DND-41 (cell line): ENCODE measurements at regions not wholly inside any gene's neighbourhood (a gene's known extent, or its start where the extent isn't known, plus 50 kb on each side); places are given as distances from the start of the nearest gene placed in this dataset.

ENCODE experiments used
- ATAC-seq: fragments of 200-7000 bp; cut with Tn5 transposase; 3 replicates; pipeline ENCODE4 v1.9.1; 2021; ENCODE audit warnings: low read depth; ENCODE audit not compliant: insufficient read depth
- DNase-seq: peaks from one replicate; pipeline ENCODE4 v3.0.0-alpha.2; 2020
- H2AFZ ChIP-seq: 2 replicates; pipeline ENCODE4 v1.6.0; 2012; ENCODE audit warnings: low read depth, low read length
- H3K27ac ChIP-seq: 2 replicates; pipeline ENCODE4 v1.5.1; 2012; ENCODE audit warnings: low read length, inconsistent platforms
- H3K27me3 ChIP-seq: fragments of 200-600 bp; sonication (generic); 2 replicates; pipeline ENCODE4 v1.6.0; 2012; ENCODE audit warnings: low read length, mild to moderate bottlenecking, inconsistent platforms; ENCODE audit not compliant: insufficient read depth, poor library complexity
- H3K36me3 ChIP-seq: 2 replicates; pipeline ENCODE4 v1.5.1; 2012; ENCODE audit warnings: low read length, inconsistent platforms; ENCODE audit not compliant: insufficient read depth
- H3K4me1 ChIP-seq: 2 replicates; pipeline ENCODE4 v1.5.1; 2012; ENCODE audit warnings: mild to moderate bottlenecking, low read length; ENCODE audit not compliant: insufficient read depth
- H3K4me2 ChIP-seq: 2 replicates; pipeline ENCODE4 v1.6.0; 2012; ENCODE audit warnings: mild to moderate bottlenecking, moderate library complexity, low read length, inconsistent platforms; ENCODE audit not compliant: insufficient read depth
- H3K4me3 ChIP-seq, 2 experiments: fragments of 200-600 bp in 1 of 2; shearing (Covaris generic) in 1 of 2; 2 replicates each; pipeline ENCODE4 v1.5.1; 2012 to 2016; ENCODE audit warnings: inconsistent platforms in 2 of 2, low read length in 2 of 2, mild to moderate bottlenecking in 2 of 2, low read depth in 1 of 2, moderate library complexity in 1 of 2
- H3K79me2 ChIP-seq: 2 replicates; pipeline ENCODE4 v1.6.0; 2012; ENCODE audit warnings: low read length, inconsistent platforms; ENCODE audit not compliant: insufficient read depth
- H3K9ac ChIP-seq: 2 replicates; pipeline ENCODE4 v1.6.0; 2012; ENCODE audit warnings: low read depth, mild to moderate bottlenecking, inconsistent platforms, low read length, moderate library complexity
- H3K9me3 ChIP-seq: 2 replicates; pipeline ENCODE4 v1.5.1; 2012; ENCODE audit warnings: low read length, moderate library complexity, mild to moderate bottlenecking, inconsistent platforms; ENCODE audit not compliant: insufficient read depth, severe bottlenecking
- H4K20me1 ChIP-seq: 2 replicates; pipeline ENCODE4 v1.6.0; 2012; ENCODE audit warnings: low read length; ENCODE audit not compliant: insufficient read depth
- CTCF ChIP-seq: IDR thresholded peaks from 2 replicates; pipeline ENCODE4 v1.5.1; 2012; ENCODE audit warnings: borderline replicate concordance, low read length, moderate library complexity, mild to moderate bottlenecking; ENCODE audit not compliant: poor library complexity, severe bottlenecking; ENCODE audit errors: extremely low read depth
- EZH2 ChIP-seq: IDR thresholded peaks from 3 replicates; pipeline ENCODE4 v1.6.1; 2012; ENCODE audit warnings: borderline replicate concordance, low read depth, mild to moderate bottlenecking, moderate library complexity, low read length, inconsistent platforms; ENCODE audit not compliant: severe bottlenecking

GRCh38 chr19:28184997-28185396 is 1028.0 kb downstream of the UQCRFS1 start:
- H3K9me3 ChIP-seq, result no peaks in the 10 kb centered on the region
- peaks cover 3% of the 10 kb centered on the region for H3K27me3 ChIP-seq
- no peak overlapping the region for H3K9ac ChIP-seq
- H3K4me3 ChIP-seq, result no peak overlapping the region
- H3K4me2 ChIP-seq, result no peak overlapping the region
- no peak overlapping the region for H3K27ac ChIP-seq
- no peaks in the 10 kb centered on the region for H4K20me1 ChIP-seq
- no peaks in the 10 kb centered on the region for H3K36me3 ChIP-seq
- DNase-seq (no peak), ATAC-seq (no peak)
- H2AFZ ChIP-seq, result no peak overlapping the region
- H3K79me2 ChIP-seq, result no peaks in the 10 kb centered on the region
- TF ChIP-seq EZH2, result no peak
- no peak for TF ChIP-seq CTCF
- no peaks in the 10 kb centered on the region for H3K4me1 ChIP-seq

- Histone ChIP-seq H2AFZ (no peak overlapping the region), H3K9ac (no peak overlapping the region), H3K27ac (no peak overlapping the region), H3K9me3 (peaks cover 8% of the 10 kb centered on the region), H3K4me1 (no peaks in the 10 kb centered on the region), H3K4me2 (no peak overlapping the region), H3K79me2 (no peaks in the 10 kb centered on the region), H3K4me3 (no peak overlapping the region), H4K20me1 (no peaks in the 10 kb centered on the region), H3K36me3 (no peaks in the 10 kb centered on the region), H3K27me3 (no peaks in the 10 kb centered on the region)
- no peak for ATAC-seq
- TF ChIP-seq EZH2, result no peak
- no peak for TF ChIP-seq CTCF
- DNase-seq, result no peak
Measured at GRCh38 chr19:28176193-28176592, 1036.8 kb downstream of the UQCRFS1 start.

- Histone ChIP-seq H3K9me3 (peaks cover 8% of the 10 kb centered on the region), H3K4me3 (no peak overlapping the region), H3K27me3 (no peaks in the 10 kb centered on the region), H3K4me1 (no peaks in the 10 kb centered on the region), H3K36me3 (no peaks in the 10 kb centered on the region), H3K4me2 (no peak overlapping the region), H3K79me2 (no peaks in the 10 kb centered on the region), H2AFZ (no peak overlapping the region), H4K20me1 (no peaks in the 10 kb centered on the region), H3K27ac (no peak overlapping the region), H3K9ac (no peak overlapping the region)
- TF ChIP-seq EZH2, result no peak
- ATAC-seq, result no peak
- no peak for DNase-seq
Measured at GRCh38 chr19:28171983-28172382, 1041.0 kb downstream of the UQCRFS1 start.

- H3K4me1 ChIP-seq, result no peaks in the 10 kb centered on the region
- H3K9me3 ChIP-seq, result no peaks in the 10 kb centered on the region
Measured at GRCh38 chr19:28170066-28170465, 1042.9 kb downstream of the UQCRFS1 start.

More at GRCh38 chr19:28170066-28170465, 1042.9 kb downstream of the UQCRFS1 start:
- Histone ChIP-seq H2AFZ (no peak overlapping the region), H3K4me2 (no peak overlapping the region), H3K9ac (no peak overlapping the region), H3K36me3 (no peaks in the 10 kb centered on the region), H3K79me2 (no peaks in the 10 kb centered on the region), H3K27me3 (no peaks in the 10 kb centered on the region), H3K4me3 (no peak overlapping the region), H3K27ac (no peak overlapping the region), H4K20me1 (no peaks in the 10 kb centered on the region)
- ATAC-seq, result no peak
- no peak for DNase-seq
- no peak for TF ChIP-seq EZH2
- TF ChIP-seq CTCF, result no peak
